NCI-H748 treated with DMSO at 0.1 percent for 48 hours (cell line): ENCODE measurements at regions not wholly inside any gene's neighbourhood (a gene's known extent, or its start where the extent isn't known, plus 50 kb on each side); places are given as distances from the start of the nearest gene placed in this dataset.

Source experiments
- DNase-seq: peaks from one replicate; lab custom pipeline; 2025; lab: John Stamatoyannopoulos, UW

DNA sequence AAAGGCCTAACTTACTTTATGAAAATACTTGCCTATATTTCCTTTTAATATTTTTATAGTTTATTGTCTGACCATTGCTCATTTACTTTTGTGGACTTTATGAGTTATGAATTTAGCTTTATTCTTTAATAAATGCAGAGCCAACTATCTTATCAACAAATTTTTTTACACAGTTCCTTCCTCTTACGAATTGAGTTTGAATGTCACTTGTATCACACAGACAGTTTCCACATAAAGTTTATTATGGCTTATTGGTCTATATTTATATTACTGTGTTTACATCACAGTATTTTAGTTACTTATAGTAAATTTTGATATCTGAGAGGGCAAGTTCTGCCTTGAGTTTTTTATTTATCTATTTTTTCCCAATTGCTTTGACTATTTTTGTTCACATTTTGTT, 450.6 kb downstream of the C4orf33 start:
- DNase-seq: no peak

DNA sequence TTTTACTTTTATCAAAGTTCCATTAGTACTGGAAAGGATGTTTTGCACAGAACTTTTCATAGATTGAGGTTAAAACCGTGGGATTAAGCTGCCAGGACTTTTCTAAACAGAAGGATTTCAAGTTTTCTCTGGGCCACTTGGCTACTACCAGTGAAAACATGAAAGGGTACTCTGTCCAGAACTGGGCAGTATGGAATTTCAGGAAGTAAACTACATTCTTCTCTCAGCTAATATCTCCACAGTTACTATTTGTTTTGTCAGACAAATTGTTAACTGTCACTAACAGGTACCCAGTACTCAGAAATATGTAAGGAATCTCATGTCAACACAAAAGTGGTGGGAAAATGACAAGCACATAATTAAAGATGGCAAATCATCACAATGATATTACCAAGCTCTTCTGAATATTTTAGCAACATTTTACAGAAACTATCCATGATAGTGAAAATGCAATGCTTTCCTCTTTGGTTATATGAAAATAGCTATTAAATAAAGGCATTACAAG, 454.4 kb downstream of the C4orf33 start:
- no peak for DNase-seq

DNA sequence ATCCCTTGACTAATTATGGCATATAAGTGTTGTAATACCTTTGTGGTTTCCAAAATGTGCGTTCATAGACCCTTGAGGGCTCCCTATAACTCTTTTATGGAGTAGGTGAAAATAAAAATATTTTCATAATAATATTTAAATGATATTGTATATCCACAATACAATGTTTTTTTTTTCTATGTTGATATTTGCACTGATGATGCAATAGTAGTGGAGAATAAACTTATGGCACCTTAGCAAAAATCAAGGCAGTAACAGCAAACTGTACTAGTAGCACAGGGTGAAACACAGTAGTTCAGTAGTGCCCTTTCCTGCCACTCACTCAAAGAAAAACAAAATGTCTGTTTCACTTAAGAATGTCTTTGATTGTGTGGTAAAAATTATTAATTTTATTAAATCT, 465.3 kb downstream of the C4orf33 start:
- DNase-seq: no peak

DNA sequence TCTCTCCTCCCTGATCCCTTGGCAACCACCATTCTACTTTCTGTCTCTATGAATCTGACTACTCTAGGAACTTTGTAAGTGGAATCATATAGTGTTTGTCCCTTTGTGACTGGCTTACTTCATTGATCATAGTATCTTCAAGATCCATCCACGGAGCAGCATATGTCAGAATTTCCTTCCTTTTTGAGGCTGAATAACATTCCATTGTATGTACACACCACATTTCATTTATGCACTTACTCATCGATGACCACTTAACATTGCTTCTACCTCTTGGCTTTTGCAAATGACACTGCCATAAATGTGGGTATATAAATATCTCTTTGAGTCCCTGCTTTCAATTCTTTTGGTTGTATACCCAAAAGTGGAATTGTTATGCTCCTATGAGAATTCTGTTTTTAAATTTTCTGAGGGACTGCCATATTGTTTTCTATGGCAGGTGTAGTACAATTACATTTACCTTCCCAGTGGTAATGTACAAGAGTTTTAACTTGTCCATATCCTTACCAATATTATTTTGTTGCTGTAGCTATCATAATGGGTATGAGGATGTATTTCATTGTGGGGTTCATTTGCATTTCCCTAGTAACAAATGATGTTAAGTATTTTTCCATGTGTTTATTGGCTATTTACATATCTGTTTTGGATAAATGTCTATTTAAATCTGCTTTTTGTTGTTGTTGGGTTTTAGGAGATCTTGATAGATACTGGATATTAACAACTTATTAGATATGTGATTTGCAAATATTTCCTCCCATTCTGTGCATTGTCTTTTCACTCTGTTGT, 466.1 kb downstream of the C4orf33 start:
- DNase-seq: no peak

DNA sequence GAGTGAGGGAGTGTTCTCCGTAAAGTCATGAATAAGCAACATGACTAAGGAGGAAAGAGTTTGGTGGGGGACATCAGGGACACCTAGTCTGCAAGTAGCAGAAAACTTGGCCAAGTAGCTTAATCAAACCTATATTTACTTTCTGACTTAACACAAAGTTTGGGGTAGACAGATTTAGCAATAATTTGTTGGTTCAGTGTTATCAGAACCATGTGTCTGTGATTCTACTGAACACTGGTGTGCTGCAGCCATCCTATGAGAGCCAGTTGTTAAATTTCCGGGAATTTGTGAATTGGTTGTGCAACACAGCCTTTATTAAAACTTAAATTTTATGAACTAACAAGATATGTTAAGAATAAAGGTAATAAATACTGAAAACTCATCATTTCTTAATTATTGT, 469.3 kb downstream of the C4orf33 start:
- no peak for DNase-seq

DNA sequence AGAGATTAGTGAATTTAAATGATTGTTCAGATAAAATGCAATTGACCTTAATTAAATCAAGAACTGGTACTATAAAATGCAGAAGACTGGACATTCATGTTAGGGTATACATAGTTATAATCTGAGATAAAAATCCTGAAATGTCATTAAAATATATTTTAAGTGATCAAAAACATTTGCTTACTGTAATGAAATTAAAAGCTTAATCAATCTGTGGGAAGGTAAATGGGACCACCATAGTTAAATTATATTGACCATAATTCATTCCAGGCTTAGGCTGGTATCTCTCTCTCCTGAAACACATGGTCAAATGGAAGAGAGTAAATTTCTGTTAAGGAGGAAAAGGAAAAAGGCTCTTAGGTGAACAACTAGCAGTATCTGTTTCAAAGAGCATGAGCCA, 474.4 kb downstream of the C4orf33 start:
- no peak for DNase-seq

DNA sequence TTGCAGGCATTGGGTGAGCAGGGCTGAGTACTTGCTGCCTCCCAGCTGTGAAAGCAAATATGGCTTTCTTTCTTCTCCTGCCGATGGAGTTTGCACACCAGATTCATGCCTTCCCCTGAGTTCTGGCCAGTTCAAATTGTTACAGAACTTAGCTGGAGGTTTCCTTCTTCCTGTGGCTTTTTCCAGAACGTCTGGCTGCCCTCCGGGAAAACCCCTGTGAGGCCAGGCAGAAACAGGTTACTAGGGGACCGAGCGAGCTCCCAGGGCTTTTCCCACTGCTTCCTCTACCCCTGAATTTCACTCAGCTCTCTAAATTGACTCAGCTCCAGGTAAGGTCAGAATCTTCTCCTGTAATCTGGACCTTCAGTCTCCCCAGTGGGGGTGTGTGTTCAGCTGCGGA, 482.4 kb downstream of the C4orf33 start:
- DNase-seq: no peak

DNA sequence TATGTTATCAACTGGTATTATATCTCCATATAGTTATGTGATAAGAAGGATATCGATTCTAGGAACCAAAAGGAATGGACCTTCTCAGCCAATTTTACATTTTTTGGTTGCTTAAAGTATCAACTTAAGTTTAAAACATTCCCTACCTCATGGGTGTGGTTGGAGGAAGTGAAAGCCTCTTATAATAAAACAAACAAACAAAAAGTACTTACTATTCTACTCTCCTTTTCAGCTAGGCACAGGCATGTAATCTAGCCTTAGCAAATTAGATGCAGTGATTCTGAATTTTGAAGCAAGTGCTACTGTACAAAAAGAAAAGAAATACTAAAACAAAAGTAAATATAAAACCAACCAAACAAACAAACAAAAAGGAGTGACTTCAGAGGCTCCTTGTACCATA, 485.4 kb downstream of the C4orf33 start:
- no peak for DNase-seq

DNA sequence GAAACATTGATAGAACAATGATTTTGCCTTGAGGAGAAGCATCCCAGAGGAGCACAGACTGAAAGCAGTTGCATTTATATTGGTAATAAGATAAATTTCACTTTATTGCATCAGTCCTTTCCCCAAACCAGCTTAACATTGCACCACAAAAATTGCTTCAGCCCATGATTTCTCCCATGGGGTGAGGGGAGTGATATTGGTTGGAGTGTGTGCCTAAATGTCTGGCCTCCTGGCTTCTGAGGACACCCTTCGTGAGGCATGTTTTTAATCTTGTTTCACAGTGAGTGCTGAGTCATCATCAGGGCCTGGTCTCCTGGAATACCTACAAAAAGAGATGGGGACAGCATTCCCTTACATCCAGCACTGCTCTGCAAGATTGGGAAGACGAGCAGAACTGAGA, 487.9 kb downstream of the C4orf33 start:
- DNase-seq: no peak

DNA sequence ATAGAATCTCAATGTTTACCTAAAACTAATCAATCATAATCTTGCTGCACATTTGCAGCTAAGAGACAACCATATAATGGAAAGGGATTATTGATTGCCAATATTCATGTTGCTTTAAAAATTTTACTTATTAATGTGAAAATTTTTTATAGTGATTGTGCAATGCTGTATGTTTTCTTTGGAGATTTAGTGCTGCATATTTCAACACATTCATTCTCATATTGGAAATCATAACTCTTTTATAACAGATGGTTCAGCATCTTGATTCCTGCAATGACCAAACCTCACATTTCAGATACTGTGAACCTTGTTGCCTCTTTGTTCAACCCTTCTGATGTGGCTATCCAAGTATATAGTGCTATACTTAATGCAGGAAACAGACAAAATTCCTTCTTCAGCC, 502.6 kb downstream of the C4orf33 start:
- DNase-seq: no peak

DNA sequence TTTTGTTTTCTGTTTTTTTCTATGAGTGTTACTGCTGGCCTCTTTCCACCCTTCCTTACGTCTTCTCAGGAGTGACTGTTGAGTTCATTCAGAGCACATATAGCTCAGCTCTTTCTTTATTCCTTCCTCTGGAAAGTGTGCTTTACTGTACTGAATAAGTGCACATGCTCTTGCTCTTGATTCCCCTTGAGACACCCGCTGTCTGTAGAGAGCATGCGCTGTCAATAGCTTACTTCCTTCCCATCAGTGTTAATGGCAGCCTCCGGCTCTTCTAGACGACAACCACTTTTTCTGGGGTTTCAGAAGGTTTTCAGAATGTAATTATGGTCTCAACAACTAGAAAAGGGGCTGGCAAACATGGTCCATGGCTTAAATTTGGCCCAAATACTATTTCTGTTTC, 504.9 kb downstream of the C4orf33 start:
- DNase-seq: no peak

DNA sequence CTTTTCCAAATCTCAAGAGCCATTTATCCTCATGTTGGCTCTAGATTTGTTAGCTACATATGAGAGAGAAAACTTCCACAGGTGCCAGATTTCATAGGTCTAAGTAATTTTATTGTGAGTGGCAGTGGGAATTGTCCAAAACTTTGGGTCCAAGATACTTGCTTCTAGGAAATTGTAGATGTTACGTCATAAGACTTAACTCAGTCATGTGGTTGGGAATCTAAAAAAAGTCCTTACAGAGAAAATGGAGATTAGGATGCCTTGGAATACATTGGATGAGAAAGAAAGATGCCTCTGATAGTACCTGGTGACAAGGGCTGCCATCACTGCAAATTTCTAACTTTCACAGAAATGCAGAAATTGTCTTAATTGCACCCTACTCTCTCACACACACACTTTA, 506.5 kb downstream of the C4orf33 start:
- no peak for DNase-seq

DNA sequence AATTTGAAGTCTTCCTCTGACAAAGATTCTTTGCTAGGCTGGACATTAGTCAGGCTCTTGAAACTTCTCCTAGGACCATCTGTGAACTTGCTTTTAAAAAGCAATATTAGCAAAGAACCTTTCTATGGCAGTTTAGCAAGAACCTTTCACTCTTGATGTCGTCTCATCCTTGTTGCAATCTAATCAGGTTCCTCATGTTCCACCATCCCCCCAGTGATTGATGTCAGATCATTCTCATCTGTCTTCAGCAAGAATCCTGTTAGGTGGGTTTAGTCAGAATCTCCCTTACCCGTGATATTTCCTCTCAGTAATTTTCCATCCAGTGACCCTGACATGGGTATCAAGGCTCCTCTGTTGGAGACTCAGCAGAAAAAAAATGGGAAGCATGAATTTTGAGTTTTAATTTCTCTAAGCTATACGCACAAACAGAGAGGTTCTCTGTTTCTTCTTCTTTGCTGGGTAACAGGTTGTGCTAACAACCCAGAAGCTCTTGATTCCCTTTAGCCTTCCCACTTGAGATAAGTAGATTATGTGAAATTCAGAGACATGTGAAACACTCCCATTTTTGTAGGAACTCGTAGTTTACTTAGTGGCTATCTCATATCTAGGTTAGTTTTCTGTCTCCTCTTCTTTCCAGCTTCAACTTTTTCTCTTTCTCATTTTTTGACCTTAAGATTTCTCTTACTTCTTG, 507.4 kb downstream of the C4orf33 start:
- DNase-seq: no peak

DNA sequence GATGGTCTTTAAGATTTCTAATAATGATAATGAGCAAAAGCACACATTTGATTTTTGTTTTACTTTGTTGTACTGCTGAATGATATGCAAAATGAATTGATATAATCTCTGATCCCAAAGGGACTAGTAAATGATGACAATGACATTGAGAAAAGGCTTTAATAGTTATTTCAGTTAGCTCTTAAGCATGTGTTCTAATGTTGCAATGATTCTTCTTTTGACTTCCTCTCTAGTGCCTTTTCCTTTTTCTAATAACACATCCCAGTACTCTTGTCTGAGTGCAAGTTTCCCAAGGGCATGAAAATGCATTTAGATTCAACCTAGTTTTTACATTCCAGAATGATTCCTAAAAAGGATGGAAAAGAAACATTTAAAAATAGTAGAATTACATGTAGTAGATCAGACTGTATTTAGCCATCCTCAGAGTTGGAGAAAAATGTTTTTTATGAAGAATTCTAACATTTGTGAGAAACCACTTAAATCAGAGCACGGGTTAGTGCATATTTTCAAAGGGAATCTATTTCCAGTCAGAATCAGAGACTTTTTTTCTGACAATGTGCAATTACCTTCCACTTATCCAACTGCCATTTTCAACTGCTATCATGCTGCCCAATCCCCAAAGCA, 508.8 kb downstream of the C4orf33 start:
- DNase-seq: no peak

DNA sequence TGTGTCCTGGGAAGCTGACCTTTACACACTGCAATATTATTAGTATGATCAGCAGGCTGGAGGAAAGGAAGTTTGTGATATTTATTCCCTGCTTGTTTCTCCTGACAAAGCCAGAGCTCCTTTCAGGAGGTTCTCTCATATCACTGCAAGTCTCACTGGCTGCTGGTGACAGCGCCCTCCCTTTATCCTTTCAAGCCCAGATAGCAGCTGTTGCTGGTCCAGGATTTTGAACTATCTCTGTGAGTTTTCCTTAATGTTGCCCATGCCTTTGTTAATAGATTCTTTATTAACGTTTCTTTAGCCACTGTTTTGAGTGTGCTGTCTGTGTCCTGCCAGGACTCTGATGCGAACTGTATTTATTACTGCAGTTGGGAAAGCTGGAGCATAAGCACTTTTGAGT, 518.7 kb downstream of the C4orf33 start:
- DNase-seq: no peak

DNA sequence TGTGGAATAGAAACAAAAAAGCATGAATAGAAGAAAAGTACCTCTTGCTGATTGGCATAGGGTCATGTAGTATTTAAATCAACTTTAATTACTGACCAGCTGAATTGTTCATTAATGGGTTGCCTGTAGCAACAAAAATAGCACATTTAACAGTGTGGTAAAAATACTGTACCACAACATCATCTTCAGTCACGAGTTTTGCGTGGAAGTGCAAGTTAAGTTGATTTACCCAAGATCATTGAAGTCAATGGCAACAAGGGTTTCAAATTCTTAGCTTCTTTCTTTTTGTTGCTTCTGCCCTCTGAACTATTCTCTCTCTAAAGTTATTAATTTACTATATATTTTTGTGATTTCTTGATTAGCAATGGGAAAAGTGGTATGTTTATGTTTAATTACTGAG, 526.6 kb downstream of the C4orf33 start:
- no peak for DNase-seq

DNA sequence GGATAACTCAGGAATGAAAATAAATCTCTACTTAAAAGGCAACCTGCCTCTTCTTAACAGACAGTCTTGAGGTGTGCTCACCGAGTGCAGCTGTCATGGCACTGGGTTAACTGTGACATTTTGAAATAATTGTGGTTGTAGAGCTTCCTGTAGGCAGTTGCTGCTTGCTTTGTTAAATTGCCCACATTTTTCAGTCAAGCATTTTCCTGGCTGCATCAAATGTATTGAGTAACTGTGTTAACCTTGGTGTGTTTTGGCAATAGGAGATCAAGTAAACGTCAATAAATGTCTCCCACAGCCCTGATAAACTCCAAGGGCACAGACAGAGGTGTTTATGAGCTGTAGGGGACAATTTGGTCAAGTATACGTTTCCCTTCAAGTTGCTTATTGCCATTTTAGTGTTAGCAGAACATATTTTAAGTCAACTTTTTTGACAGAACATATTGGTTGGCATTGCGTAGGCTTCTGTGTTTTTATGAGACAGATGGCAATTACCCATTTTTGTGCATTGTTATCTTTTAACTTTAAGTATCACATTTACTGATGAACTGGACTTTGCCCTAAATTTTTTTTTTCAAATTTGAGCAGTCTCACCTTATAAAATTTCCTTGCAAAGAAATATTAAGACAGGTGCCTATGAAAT, 527.4 kb downstream of the C4orf33 start:
- DNase-seq: no peak

DNA sequence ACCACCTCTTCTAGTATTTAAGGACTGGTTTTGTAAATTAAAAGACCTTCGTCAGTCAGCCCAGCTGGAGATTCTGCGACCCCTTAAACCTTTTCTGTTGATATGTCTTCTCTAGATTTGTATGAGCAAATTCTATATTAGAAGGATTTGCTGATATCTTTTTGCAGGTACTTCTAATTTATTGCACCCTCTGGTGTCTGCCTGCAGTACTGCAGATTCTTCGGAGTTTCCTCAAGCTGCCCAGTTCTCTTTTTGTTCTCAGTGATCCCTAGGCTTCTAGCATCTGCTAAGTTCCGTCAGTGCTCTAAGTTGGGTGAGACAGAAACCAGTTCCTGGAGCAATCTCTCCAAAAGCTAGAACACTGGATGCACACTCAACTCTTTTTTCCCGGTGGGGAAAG, 545.2 kb downstream of the C4orf33 start:
- peak; percentile 2 for DNase-seq

DNA sequence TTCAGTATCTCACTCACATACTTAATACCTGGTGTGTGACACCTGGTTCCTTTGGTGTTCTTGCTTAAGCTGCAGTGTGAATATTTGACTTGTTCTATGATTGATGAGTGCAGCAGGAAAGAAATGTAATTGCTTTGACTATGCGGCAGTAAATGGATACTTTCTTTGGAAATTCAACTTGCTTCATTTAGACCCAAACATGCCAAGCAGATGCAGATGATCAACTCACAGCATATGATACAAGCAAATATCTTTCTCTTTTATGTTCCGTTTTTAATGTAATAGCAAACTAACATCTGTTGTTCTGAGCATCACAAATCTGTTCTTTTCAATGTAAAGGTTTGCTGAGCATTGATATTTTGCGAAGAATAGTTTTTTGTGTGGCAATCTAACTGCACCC, 549.5 kb downstream of the C4orf33 start:
- no peak for DNase-seq

DNA sequence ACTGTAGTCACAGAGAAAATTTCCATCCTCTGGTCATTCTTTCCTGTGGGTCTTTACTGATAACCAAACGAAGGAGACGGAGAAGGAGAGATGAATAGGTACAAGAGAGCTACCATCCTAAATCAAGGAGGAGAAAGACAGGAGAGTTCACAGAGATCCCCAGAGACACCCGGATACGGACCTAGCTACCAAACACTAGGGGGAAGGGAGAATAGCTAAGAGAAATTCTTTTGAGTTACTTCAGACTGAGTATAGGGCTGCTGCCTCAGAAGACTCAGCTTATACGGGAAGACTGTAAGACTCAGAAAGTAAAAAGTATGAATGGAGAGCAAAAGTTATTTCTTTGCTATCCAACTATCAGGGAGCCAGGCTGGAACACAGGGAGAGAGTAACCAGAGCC, 572.1 kb downstream of the C4orf33 start:
- no peak for DNase-seq

DNA sequence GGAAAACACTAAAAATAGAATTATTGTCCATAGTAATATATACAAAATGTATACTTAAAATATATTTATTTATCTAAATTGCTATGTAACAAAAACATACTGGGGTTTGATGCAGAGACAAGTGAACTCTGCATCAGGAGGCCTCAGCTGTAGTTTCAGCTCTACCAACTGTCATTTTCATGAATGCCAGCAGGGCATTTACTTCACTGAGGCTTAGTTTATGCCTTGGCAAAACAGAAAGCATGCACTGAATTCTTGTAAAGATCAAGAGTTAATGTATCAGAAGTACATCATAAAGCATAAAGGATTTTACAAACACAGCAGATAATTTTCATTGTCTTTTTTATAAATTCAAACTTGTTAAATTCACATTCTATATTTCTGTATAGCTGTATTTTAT, 577.0 kb downstream of the C4orf33 start:
- DNase-seq: no peak

DNA sequence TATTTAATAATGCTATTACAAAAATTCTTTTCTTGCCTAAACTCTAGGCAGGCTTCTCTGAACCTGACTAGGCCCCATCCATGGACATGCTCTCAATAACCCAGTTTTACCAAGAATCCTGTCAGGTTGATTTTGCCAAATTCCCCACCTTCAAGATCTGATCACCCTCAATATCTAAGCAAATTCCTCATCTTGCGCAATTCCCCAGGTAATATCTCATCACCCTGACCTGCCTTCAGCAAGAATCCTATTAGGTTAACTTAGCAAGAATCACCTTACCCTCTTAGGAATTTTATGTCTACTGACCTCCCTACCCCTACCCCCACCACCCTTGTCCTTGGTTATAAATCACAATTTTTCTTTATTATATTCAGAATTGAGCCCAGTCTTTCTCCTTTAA, 579.1 kb downstream of the C4orf33 start:
- no peak for DNase-seq

DNA sequence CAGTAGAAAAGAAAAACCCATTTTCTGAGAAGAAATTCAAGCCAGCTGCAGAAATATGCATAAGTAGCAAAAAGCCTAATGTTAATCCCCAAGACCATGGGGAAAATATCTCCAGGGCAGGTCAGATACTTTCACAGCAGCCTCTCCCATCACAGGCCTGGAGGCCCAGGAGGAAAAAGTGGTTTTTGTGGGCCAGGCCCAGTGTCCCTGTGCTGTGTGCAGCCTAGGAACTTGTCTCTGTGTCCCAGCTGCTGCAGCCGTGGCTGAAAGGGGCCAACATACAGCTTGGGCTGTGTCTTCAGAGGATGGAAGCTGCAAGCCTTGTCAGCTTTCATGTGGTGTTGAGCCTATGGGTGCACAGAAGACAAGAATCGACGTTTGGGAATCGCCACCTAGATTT, 581.0 kb downstream of the C4orf33 start:
- DNase-seq: no peak
